CD8-positive, alpha-beta memory T cell (primary cell): ENCODE measurements at regions not wholly inside any gene's neighbourhood (a gene's known extent, or its start where the extent isn't known, plus 50 kb on each side); places are given as distances from the start of the nearest gene placed in this dataset.

ENCODE experiments used
- CTCF ChIA-PET: fragments of 350-600 bp; sonication (Branson Sonifier 250); formaldehyde crosslinking; loops from one replicate; lab custom pipeline; 2021; ENCODE audit warnings: antibody characterized with exemption; lab: Charles Lee
- POLR2A ChIA-PET: fragments of 350-600 bp; sonication (Branson Sonifier 250); formaldehyde crosslinking; loops from one replicate; lab custom pipeline; 2021; ENCODE audit warnings: antibody characterized with exemption; lab: Charles Lee
- DNase-seq, 5 donors: peaks; one replicate each; pipeline versions ENCODE4 v3.0.0 to v3.0.0-alpha.2; 2020 to 2022; ENCODE audit warnings: mixed read lengths in 1 of 5
- H3K27ac ChIP-seq: one replicate; pipeline ENCODE4 v1.7.0; 2013; ENCODE audit warnings: low read depth, mild to moderate bottlenecking, low read length, moderate library complexity
- H3K27me3 ChIP-seq: 2 replicates; pipeline ENCODE4 v1.7.0; 2013; ENCODE audit warnings: low read length, mild to moderate bottlenecking; ENCODE audit not compliant: insufficient read depth, poor library complexity, severe bottlenecking
- H3K36me3 ChIP-seq: 2 replicates; pipeline ENCODE4 v1.7.0; 2013; ENCODE audit warnings: mild to moderate bottlenecking, low read length, moderate library complexity; ENCODE audit not compliant: insufficient read depth
- H3K4me1 ChIP-seq: 2 replicates; pipeline ENCODE4 v1.7.0; 2013; ENCODE audit warnings: mild to moderate bottlenecking, low read length, moderate library complexity; ENCODE audit not compliant: insufficient read depth
- H3K4me3 ChIP-seq: 2 replicates; pipeline ENCODE4 v1.7.0; 2013; ENCODE audit warnings: mild to moderate bottlenecking, low read length
- H3K9me3 ChIP-seq: 2 replicates; pipeline ENCODE4 v1.7.0; 2013; ENCODE audit warnings: mild to moderate bottlenecking, low read length
- H3K27ac Mint-ChIP-seq, 8 donors: one replicate each; pipeline ENCODE4 v1.8.0; 2020 to 2021; ENCODE audit warnings: mixed read lengths in 8 of 8, mild to moderate bottlenecking in 6 of 8, inconsistent platforms in 3 of 8, moderate library complexity in 3 of 8
- H3K27me3 Mint-ChIP-seq, 2 donors: one replicate each; pipeline ENCODE4 v1.8.0; 2020 to 2021; ENCODE audit warnings: mixed read lengths in 2 of 2, mild to moderate bottlenecking in 1 of 2, moderate library complexity in 1 of 2
- H3K36me3 Mint-ChIP-seq, 3 donors: one replicate each; pipeline ENCODE4 v1.8.0; 2020 to 2021; ENCODE audit warnings: mixed read lengths in 3 of 3, inconsistent platforms in 1 of 3, mild to moderate bottlenecking in 1 of 3
- H3K4me1 Mint-ChIP-seq, 3 donors: one replicate each; pipeline ENCODE4 v1.8.0; 2020 to 2021; ENCODE audit warnings: mixed read lengths in 3 of 3, inconsistent platforms in 1 of 3, mild to moderate bottlenecking in 1 of 3
- H3K4me3 Mint-ChIP-seq, 7 donors: one replicate each; pipeline ENCODE4 v1.8.0; 2020 to 2021; ENCODE audit warnings: mixed read lengths in 7 of 7, mild to moderate bottlenecking in 6 of 7, moderate library complexity in 4 of 7, inconsistent platforms in 2 of 7
- H3K9me3 Mint-ChIP-seq, 5 donors: one replicate each; pipeline ENCODE4 v1.8.0; 2020 to 2022; ENCODE audit warnings: mixed read lengths in 5 of 5, mild to moderate bottlenecking in 3 of 5, moderate library complexity in 2 of 5, inconsistent platforms in 1 of 5

DNA sequence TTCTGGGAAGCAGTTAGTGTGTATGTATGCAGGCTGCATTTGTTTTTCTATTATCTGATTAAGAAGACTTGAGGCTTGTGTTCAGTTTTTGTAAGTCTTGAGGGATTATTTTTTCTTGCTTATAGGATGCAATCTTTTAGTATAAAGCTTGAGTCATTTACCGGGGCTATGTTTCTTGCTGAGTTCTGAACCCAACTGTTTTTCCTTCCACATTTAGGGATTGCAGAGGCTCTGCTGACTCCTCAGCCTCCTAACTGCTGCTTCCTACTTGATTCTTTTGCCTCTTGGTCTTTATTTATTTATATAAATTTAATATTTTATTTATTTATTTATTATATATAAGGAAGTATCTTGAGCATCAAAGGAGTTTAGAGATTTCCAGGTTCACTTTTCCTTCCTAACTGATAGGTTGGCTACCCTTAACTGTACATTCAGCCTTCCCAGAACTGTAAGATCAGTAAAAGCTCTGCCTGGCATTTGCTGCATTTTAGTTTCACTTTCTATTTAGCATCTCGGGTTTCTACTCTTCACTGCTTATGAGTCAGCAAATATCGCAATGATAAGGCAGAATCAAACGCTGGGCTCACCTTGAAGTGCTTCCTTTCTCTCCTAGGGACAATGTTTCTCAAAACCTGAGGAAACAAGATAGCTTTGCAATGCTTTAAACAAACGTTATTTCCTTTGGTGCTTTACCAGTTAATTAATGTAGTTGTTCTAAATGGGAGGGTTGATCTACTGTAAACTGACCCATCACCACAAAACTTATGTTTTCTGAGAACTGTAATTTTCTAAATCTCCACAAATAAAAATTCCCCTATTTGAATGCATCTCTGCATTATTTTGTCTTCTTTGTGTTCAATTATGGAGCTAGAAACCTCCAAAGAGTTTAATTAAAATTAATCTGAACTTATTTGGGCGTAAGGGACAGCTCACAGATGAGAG, 1183.7 kb upstream of the TMEM132C start:
- Mint-ChIP-seq H3K9me3 (no peaks in the 10 kb centered on the region), H3K36me3 (no peaks in the 10 kb centered on the region), H3K4me1 (peaks cover 13 to 16% (median 14%) of the 10 kb centered on the region in 3 donors), H3K27me3 (peaks cover 8 to 19% of the 10 kb centered on the region in 2 donors), H3K27ac (peak overlapping the region in 6 of 8 donors; percentile 51 to 92 (median 78)), H3K4me3 (peak overlapping the region; percentile 69 to 86 (median 84))
- Histone ChIP-seq H3K9me3 (no peaks in the 10 kb centered on the region), H3K27ac (peak overlapping the region; percentile 46), H3K27me3 (no peaks in the 10 kb centered on the region), H3K4me1 (no peaks in the 10 kb centered on the region), H3K36me3 (no peaks in the 10 kb centered on the region), H3K4me3 (peak overlapping the region; percentile 73)
- ChIA-PET POLR2A (no interaction called here), CTCF (no interaction called here)
- DNase-seq = peak in 2 of 5 donors; percentile 11 to 32

DNA sequence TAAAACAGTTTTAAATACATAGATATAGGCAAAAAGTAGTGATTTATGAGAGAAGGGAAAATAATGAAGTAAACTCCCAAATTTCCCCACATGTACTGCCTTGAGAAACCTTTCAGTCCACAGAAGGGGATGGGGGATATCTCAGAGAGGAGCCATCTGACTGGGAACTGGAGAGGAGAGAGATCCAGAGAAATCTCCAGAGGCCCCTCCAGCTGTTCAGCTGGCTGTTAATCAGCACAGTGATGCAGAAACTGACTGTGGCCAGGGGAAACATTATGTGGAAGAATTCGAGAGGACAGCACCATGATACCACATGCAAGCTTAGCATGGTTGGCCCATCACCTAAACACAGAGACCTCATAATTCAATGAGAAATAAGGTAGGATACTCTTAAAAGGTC, 1165.9 kb upstream of the TMEM132C start:
- no peak for DNase-seq
- no peaks in the 10 kb centered on the region for H3K4me1 Mint-ChIP-seq
- Histone ChIP-seq H3K27me3 (no peaks in the 10 kb centered on the region), H3K36me3 (no peaks in the 10 kb centered on the region), H3K9me3 (no peaks in the 10 kb centered on the region), H3K4me1 (no peaks in the 10 kb centered on the region), H3K4me3 (no peak overlapping the region), H3K27ac (no peak overlapping the region)
- POLR2A ChIA-PET = no interaction called here
- CTCF ChIA-PET = no interaction called here
- H3K27ac Mint-ChIP-seq = no peak overlapping the region
- no peaks in the 10 kb centered on the region for H3K36me3 Mint-ChIP-seq
- no peak overlapping the region for H3K4me3 Mint-ChIP-seq
- H3K9me3 Mint-ChIP-seq = no peaks in the 10 kb centered on the region
- H3K27me3 Mint-ChIP-seq = peaks cover 1 to 27% of the 10 kb centered on the region in 2 donors

DNA sequence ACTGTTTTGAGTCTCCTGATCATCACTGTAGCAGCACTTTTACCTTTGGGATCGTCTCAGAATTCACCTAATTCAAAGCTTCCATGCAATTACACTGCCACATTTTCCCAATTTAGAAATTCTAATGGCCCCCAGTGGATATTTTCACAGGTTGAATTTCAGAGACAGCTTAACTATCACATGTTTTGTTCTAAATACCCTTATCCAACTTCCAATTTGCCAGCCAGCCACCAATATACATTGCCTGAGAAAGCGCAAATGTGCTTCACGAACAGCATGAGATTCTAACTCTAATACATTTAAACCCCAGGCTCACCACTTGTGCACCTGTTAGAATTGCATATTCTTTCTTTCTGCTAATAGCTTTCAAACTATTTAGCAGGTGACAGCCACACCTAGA, 1160.9 kb upstream of the TMEM132C start:
- Histone ChIP-seq H3K9me3 (no peaks in the 10 kb centered on the region), H3K4me1 (no peaks in the 10 kb centered on the region), H3K27me3 (no peaks in the 10 kb centered on the region), H3K4me3 (no peak overlapping the region), H3K27ac (no peak overlapping the region), H3K36me3 (no peaks in the 10 kb centered on the region)
- ChIA-PET POLR2A (no interaction called here), CTCF (no interaction called here)
- H3K36me3 Mint-ChIP-seq = no peaks in the 10 kb centered on the region
- peaks cover 0 to 4% (median 0%) of the 10 kb centered on the region in 5 donors for H3K9me3 Mint-ChIP-seq
- H3K4me1 Mint-ChIP-seq = no peaks in the 10 kb centered on the region
- no peak overlapping the region for H3K27ac Mint-ChIP-seq
- no peak for DNase-seq
- peaks cover 4 to 61% of the 10 kb centered on the region in 2 donors for H3K27me3 Mint-ChIP-seq
- no peak overlapping the region for H3K4me3 Mint-ChIP-seq

DNA sequence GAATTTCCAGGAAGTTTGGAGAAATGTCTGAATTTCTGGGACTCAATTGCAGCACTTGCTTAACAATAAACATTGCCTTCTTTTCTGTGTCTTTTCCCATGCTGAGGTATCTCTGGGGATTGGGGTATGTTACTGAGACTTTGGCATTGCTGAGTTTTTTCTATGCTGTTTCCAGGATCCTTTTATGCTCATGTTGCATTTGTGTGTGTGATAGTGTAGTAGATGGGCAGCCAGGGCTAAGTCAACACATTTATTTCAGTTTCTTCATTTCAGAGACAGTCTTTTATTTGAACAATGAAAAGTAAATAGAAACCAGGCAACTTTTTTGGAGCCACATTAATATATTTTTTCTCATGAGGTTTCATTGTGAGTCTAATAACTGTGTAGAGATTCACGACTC, 1160.3 kb upstream of the TMEM132C start:
- no peaks in the 10 kb centered on the region for H3K36me3 Mint-ChIP-seq
- Histone ChIP-seq H3K4me3 (no peak overlapping the region), H3K36me3 (no peaks in the 10 kb centered on the region), H3K4me1 (no peaks in the 10 kb centered on the region), H3K27me3 (no peaks in the 10 kb centered on the region), H3K27ac (no peak overlapping the region), H3K9me3 (no peaks in the 10 kb centered on the region)
- H3K4me3 Mint-ChIP-seq = no peak overlapping the region
- no peaks in the 10 kb centered on the region for H3K4me1 Mint-ChIP-seq
- DNase-seq = no peak
- CTCF ChIA-PET = no interaction called here
- peaks cover 0 to 4% (median 0%) of the 10 kb centered on the region in 5 donors for H3K9me3 Mint-ChIP-seq
- H3K27me3 Mint-ChIP-seq = peaks cover 4 to 56% of the 10 kb centered on the region in 2 donors
- no peak overlapping the region for H3K27ac Mint-ChIP-seq
- POLR2A ChIA-PET = no interaction called here

DNA sequence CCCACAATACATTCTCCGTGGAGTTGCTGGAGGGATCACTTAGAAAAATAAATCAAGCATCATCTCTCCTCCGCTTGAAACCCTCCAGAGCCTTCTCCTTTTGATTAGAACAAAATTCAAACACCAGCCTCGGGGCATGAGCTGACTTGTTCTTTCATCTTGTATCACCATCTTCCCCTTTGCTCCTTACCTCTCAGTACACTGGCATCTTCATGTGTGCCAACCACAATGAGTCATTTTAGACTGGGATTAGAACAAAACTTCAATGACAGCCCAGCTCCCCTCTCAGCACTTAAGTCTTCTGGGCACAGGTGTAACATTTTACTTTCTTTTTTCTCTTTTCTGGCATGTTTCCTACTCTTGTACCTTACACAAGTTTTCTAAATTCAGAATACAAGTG, 1159.2 kb upstream of the TMEM132C start:
- no peaks in the 10 kb centered on the region for H3K9me3 ChIP-seq
- Mint-ChIP-seq H3K27me3 (peaks cover 3 to 56% of the 10 kb centered on the region in 2 donors), H3K36me3 (no peaks in the 10 kb centered on the region), H3K4me3 (no peak overlapping the region), H3K9me3 (peaks cover 0 to 4% (median 0%) of the 10 kb centered on the region in 5 donors), H3K4me1 (no peaks in the 10 kb centered on the region), H3K27ac (no peak overlapping the region)
- CTCF ChIA-PET = interaction anchor here (1.0 to 3.4 kb wide), 6 partner anchors 54 to 570 kb away, joined by 3 to 25 read pairs (median 8); no protein-coding TSS in a partner anchor
- no peaks in the 10 kb centered on the region for H3K27me3 ChIP-seq
- H3K27ac ChIP-seq = no peak overlapping the region
- no peaks in the 10 kb centered on the region for H3K36me3 ChIP-seq
- POLR2A ChIA-PET = no interaction called here
- no peak overlapping the region for H3K4me3 ChIP-seq
- no peak for DNase-seq
- no peaks in the 10 kb centered on the region for H3K4me1 ChIP-seq

DNA sequence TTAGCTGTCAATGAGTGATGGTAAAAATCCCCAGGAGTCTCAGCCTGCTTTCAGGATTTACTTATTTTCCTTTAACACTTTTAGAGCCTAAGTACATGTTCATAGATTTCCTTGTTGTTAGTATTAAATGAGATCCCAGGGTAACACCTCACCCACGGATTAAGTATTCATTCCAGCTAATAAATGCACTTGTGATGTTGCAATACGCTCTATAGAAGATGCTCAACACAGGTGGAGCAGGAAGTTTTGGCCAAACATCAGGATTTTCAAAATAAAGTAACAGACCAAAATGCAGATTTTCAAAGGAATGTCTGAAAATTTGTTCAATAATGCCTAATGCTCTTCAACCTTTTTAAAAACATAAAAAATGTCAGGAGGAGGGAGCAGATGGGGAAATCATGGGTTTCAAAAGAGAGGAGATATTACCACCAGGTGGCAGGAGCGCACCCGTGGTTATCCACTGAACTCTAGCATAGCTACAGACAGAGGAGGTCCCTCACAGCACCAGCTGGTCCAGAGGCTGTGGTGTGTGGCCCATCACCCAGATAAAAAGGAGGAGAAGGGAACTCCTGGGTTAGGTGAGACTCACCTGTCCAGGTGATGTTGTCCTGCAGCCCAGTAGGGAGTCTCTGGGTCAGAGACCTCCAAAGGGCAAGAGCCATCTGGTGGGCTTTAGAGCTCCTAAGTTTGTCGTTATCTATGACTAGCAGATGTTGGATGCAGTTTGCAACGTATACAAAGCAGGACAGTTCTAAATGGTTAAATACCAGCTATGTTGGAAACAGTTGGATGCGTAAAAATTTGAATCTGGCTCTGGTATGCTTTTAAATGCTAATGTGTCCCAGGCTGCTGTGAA, 1158.4 kb upstream of the TMEM132C start:
- H3K36me3 Mint-ChIP-seq = no peaks in the 10 kb centered on the region
- Histone ChIP-seq H3K27me3 (no peaks in the 10 kb centered on the region), H3K9me3 (no peaks in the 10 kb centered on the region), H3K4me1 (no peaks in the 10 kb centered on the region), H3K4me3 (no peak overlapping the region), H3K27ac (no peak overlapping the region), H3K36me3 (no peaks in the 10 kb centered on the region)
- H3K4me3 Mint-ChIP-seq = no peak overlapping the region
- H3K27me3 Mint-ChIP-seq = peaks cover 3 to 62% of the 10 kb centered on the region in 2 donors
- ChIA-PET CTCF (interaction anchor here (0.6 to 3.4 kb wide), 15 partner anchors 9 to 569 kb away, joined by 3 to 25 read pairs (median 4); no protein-coding TSS in a partner anchor), POLR2A (no interaction called here)
- no peaks in the 10 kb centered on the region for H3K4me1 Mint-ChIP-seq
- H3K27ac Mint-ChIP-seq = no peak overlapping the region
- DNase-seq = peak in 3 of 5 donors; percentile 15 to 58 (median 16)
- H3K9me3 Mint-ChIP-seq = peaks cover 0 to 4% (median 0%) of the 10 kb centered on the region in 5 donors

DNA sequence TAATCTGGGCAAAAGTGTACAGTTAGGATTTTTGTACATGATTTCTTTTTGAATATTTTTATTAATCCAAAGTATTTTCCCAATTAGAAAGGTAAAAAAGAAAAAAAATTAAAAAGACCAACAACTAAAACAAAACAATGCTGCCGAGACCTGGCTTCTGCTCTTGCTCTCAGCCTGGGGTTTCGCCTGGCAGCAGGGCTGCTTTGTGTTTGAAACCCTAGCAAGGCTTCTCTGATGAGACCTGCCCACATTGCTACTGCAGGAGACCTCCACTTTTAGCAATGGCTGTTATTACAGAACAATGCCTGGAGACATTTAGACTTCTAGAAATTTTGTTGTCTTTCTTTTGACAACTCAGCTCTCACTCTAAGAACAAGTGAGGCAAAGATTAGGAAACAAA, 1153.0 kb upstream of the TMEM132C start:
- Histone ChIP-seq H3K27ac (no peak overlapping the region), H3K9me3 (no peaks in the 10 kb centered on the region), H3K4me3 (no peak overlapping the region), H3K4me1 (no peaks in the 10 kb centered on the region), H3K36me3 (no peaks in the 10 kb centered on the region), H3K27me3 (no peaks in the 10 kb centered on the region)
- no peaks in the 10 kb centered on the region for H3K4me1 Mint-ChIP-seq
- H3K4me3 Mint-ChIP-seq = no peak overlapping the region
- peaks cover 9 to 57% of the 10 kb centered on the region in 2 donors for H3K27me3 Mint-ChIP-seq
- ChIA-PET POLR2A (no interaction called here), CTCF (interaction anchor here (0.8 kb wide), 1 partner anchor 37 kb away, joined by 3 read pairs; no protein-coding TSS in a partner anchor)
- no peaks in the 10 kb centered on the region for H3K36me3 Mint-ChIP-seq
- H3K9me3 Mint-ChIP-seq = no peaks in the 10 kb centered on the region
- DNase-seq = no peak
- no peak overlapping the region for H3K27ac Mint-ChIP-seq
